Astrocyte (in vitro differentiated cells and primary cell): ENCODE measurements at regions not wholly inside any gene's neighbourhood (a gene's known extent, or its start where the extent isn't known, plus 50 kb on each side); places are given as distances from the start of the nearest gene placed in this dataset.

Experiments used
- DNase-seq: peaks from one replicate; pipeline ENCODE4 v3.0.0-alpha.2; 2010; ENCODE audit warnings: low read depth
- FAIRE-seq: peaks from 2 replicates; lab custom pipeline; 2011; peaks lifted over from hg19 to GRCh38; lab: Jason Lieb, UNC
- H2AFZ ChIP-seq: 2 replicates; pipeline ENCODE4 v1.6.0; 2012; ENCODE audit warnings: low read depth, low read length, inconsistent platforms
- H3K27ac ChIP-seq: 2 replicates; pipeline ENCODE4 v1.5.1; 2011; ENCODE audit warnings: low read depth, low read length, inconsistent platforms
- H3K27me3 ChIP-seq: 2 replicates; pipeline ENCODE4 v1.6.0; 2011; ENCODE audit warnings: low read length, inconsistent platforms; ENCODE audit not compliant: insufficient read depth
- H3K36me3 ChIP-seq: 2 replicates; pipeline ENCODE4 v1.5.1; 2011; ENCODE audit warnings: low read length, inconsistent platforms; ENCODE audit not compliant: insufficient read depth
- H3K4me1 ChIP-seq: 2 replicates; pipeline ENCODE4 v1.5.1; 2011; ENCODE audit warnings: low read length, inconsistent platforms; ENCODE audit not compliant: insufficient read depth
- H3K4me2 ChIP-seq: 2 replicates; pipeline ENCODE4 v1.6.0; 2012; ENCODE audit warnings: low read length, inconsistent platforms
- H3K4me3 ChIP-seq: 2 replicates; pipeline ENCODE4 v1.5.1; 2011; ENCODE audit warnings: low read depth, mild to moderate bottlenecking, low read length, inconsistent platforms; ENCODE audit not compliant: insufficient read depth
- H3K79me2 ChIP-seq: 2 replicates; pipeline ENCODE4 v1.6.0; 2012; ENCODE audit warnings: mild to moderate bottlenecking, low read length, inconsistent platforms; ENCODE audit not compliant: insufficient read depth
- H3K9ac ChIP-seq: 2 replicates; pipeline ENCODE4 v1.6.0; 2012; ENCODE audit warnings: mild to moderate bottlenecking, low read length, inconsistent platforms
- H3K9me3 ChIP-seq: 2 replicates; pipeline ENCODE4 v1.5.1; 2012; ENCODE audit warnings: low read depth, mild to moderate bottlenecking, low read length, inconsistent platforms; ENCODE audit not compliant: insufficient read depth
- H4K20me1 ChIP-seq: 2 replicates; pipeline ENCODE4 v1.6.0; 2012; ENCODE audit warnings: low read length, inconsistent platforms; ENCODE audit not compliant: insufficient read depth
- H3K27ac Mint-ChIP-seq: one replicate; pipeline ENCODE4 v1.8.0; 2021; ENCODE audit warnings: mild to moderate bottlenecking, mixed read lengths; ENCODE audit not compliant: unreplicated experiment
- H3K27me3 Mint-ChIP-seq: one replicate; pipeline ENCODE4 v1.8.0; 2021; ENCODE audit warnings: low read depth, mixed read lengths; ENCODE audit not compliant: unreplicated experiment
- H3K36me3 Mint-ChIP-seq: one replicate; pipeline ENCODE4 v1.8.0; 2021; ENCODE audit warnings: low read depth, mixed read lengths; ENCODE audit not compliant: unreplicated experiment
- H3K4me1 Mint-ChIP-seq: one replicate; pipeline ENCODE4 v1.8.0; 2021; ENCODE audit warnings: low read depth, mixed read lengths; ENCODE audit not compliant: unreplicated experiment
- H3K4me3 Mint-ChIP-seq: one replicate; pipeline ENCODE4 v1.8.0; 2021; ENCODE audit warnings: mild to moderate bottlenecking, moderate library complexity, mixed read lengths; ENCODE audit not compliant: unreplicated experiment
- H3K9me3 Mint-ChIP-seq: one replicate; pipeline ENCODE4 v1.8.0; 2021; ENCODE audit warnings: mild to moderate bottlenecking, mixed read lengths; ENCODE audit not compliant: unreplicated experiment
- EZH2 ChIP-seq: IDR thresholded peaks from 2 replicates; pipeline ENCODE4 v1.6.1; 2012; ENCODE audit warnings: mild to moderate bottlenecking, low read length, inconsistent platforms; ENCODE audit not compliant: insufficient read depth
- TF ChIP-seq, protein P1 (sequence below): IDR thresholded peaks from 2 replicates; pipeline ENCODE4 v1.5.1; 2011; ENCODE audit warnings: low read depth, mild to moderate bottlenecking, inconsistent platforms, low read length, moderate library complexity; ENCODE audit not compliant: insufficient read depth

DNA sequence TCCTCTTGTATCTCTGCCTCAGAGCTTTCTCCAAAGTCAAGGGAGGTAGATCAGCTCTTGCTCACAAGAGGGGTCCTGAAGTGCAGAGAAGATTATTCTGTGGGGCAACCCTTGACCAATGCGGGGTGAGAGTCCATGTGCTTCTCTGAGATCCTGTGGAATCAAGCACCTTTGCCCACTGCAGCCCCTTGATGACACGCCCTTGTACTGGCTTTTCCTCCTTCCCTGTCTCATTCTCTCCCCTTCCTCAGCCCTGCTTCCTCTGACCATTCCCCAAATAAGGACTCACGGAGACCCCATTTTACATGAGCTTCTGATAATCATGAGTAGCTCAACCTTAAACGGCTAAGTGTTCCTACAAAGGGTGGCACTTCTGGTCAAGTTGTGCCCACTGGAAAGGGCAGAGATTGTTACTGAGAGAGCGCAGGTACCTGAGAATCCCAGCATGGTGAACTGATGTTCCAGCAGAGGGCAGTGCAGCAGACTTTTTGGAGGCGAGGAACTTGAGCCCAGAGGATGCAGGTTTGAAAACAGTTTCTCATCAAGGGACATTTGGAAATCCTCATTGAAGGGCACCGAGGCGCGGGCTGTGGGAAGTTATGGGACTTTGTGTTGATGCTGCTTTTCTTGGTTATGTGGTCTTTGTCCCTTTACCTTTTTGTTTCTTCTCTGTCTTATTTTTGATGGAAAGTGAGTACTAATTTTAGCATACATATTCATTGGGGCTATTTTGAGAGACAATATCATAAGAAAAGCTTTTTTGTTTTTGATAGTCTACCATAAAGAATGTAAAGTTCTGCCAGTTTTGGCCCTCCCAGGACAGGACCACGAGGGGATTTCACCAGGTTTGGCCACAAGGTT is 201.3 kb downstream of the RBM46 start:
- Mint-ChIP-seq H3K9me3 (no peaks in the 10 kb centered on the region), H3K4me3 (no peak overlapping the region), H3K27ac (no peak overlapping the region), H3K4me1 (no peaks in the 10 kb centered on the region), H3K36me3 (no peaks in the 10 kb centered on the region), H3K27me3 (no peaks in the 10 kb centered on the region)
- TF ChIP-seq, protein P1, sequence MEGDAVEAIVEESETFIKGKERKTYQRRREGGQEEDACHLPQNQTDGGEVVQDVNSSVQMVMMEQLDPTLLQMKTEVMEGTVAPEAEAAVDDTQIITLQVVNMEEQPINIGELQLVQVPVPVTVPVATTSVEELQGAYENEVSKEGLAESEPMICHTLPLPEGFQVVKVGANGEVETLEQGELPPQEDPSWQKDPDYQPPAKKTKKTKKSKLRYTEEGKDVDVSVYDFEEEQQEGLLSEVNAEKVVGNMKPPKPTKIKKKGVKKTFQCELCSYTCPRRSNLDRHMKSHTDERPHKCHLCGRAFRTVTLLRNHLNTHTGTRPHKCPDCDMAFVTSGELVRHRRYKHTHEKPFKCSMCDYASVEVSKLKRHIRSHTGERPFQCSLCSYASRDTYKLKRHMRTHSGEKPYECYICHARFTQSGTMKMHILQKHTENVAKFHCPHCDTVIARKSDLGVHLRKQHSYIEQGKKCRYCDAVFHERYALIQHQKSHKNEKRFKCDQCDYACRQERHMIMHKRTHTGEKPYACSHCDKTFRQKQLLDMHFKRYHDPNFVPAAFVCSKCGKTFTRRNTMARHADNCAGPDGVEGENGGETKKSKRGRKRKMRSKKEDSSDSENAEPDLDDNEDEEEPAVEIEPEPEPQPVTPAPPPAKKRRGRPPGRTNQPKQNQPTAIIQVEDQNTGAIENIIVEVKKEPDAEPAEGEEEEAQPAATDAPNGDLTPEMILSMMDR = peak; percentile 72
- no peak for TF ChIP-seq EZH2
- H3K9ac ChIP-seq = no peak overlapping the region
- H4K20me1 ChIP-seq = no peaks in the 10 kb centered on the region
- no peaks in the 10 kb centered on the region for H3K36me3 ChIP-seq
- H3K4me3 ChIP-seq = no peak overlapping the region
- H3K4me2 ChIP-seq = no peak overlapping the region
- FAIRE-seq = peak; percentile 45
- no peaks in the 10 kb centered on the region for H3K79me2 ChIP-seq
- H3K4me1 ChIP-seq = no peaks in the 10 kb centered on the region
- no peak overlapping the region for H3K27ac ChIP-seq
- no peaks in the 10 kb centered on the region for H3K27me3 ChIP-seq
- DNase-seq = peak; percentile 16
- peak overlapping the region; percentile 49 for H2AFZ ChIP-seq
- H3K9me3 ChIP-seq = no peaks in the 10 kb centered on the region

DNA sequence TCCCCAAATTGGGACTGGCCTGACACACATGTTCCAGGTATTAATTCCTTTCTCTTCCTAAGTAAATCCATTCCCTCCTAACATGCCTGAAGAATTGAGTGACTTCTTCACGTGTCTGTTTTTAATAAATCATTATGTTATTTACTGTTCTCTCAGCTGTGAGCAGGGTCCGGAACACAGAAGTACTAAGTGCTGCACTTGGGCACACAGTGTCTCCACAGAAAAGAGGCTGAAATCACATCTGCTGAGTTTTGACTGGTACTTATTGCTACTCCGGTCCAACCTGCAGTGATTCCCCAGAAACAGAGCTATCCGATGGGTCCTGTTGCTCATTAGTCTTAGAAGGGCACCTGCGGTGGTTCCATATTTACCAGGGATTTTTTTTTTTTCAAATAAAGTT is 202.6 kb downstream of the RBM46 start:
- no peaks in the 10 kb centered on the region for H3K9me3 ChIP-seq
- FAIRE-seq (no peak), DNase-seq (no peak)
- H3K4me2 ChIP-seq = no peak overlapping the region
- H2AFZ ChIP-seq = no peak overlapping the region
- H3K27ac ChIP-seq = no peak overlapping the region
- no peak overlapping the region for H3K4me3 ChIP-seq
- no peaks in the 10 kb centered on the region for H3K27me3 Mint-ChIP-seq
- no peaks in the 10 kb centered on the region for H3K27me3 ChIP-seq
- no peaks in the 10 kb centered on the region for H4K20me1 ChIP-seq
- no peak for TF ChIP-seq EZH2
- no peaks in the 10 kb centered on the region for H3K79me2 ChIP-seq
- H3K36me3 ChIP-seq = no peaks in the 10 kb centered on the region
- no peaks in the 10 kb centered on the region for H3K9me3 Mint-ChIP-seq
- H3K4me3 Mint-ChIP-seq = no peak overlapping the region
- H3K4me1 Mint-ChIP-seq = no peaks in the 10 kb centered on the region
- no peaks in the 10 kb centered on the region for H3K36me3 Mint-ChIP-seq
- H3K4me1 ChIP-seq = no peaks in the 10 kb centered on the region
- H3K27ac Mint-ChIP-seq = no peak overlapping the region
- no peak overlapping the region for H3K9ac ChIP-seq

- FAIRE-seq (no peak), DNase-seq (no peak)
- Histone ChIP-seq H3K4me2 (no peak overlapping the region), H4K20me1 (no peaks in the 10 kb centered on the region), H3K79me2 (no peaks in the 10 kb centered on the region), H3K4me1 (no peaks in the 10 kb centered on the region), H3K36me3 (no peaks in the 10 kb centered on the region), H3K27me3 (no peaks in the 10 kb centered on the region), H3K9me3 (no peaks in the 10 kb centered on the region), H2AFZ (no peak overlapping the region), H3K9ac (no peak overlapping the region), H3K4me3 (no peak overlapping the region), H3K27ac (no peak overlapping the region)
- no peak overlapping the region for H3K4me3 Mint-ChIP-seq
- TF ChIP-seq, protein P1 = no peak
- TF ChIP-seq EZH2 = no peak
- no peak overlapping the region for H3K27ac Mint-ChIP-seq
- H3K4me1 Mint-ChIP-seq = no peaks in the 10 kb centered on the region
- no peaks in the 10 kb centered on the region for H3K9me3 Mint-ChIP-seq
- no peaks in the 10 kb centered on the region for H3K36me3 Mint-ChIP-seq
- no peaks in the 10 kb centered on the region for H3K27me3 Mint-ChIP-seq
These were observed 203.1 kb downstream of the RBM46 start for GRCh38 chr4:154984148-154984547.
